Adipocyte (in vitro differentiated cells): ENCODE measurements at regions not wholly inside any gene's neighbourhood (a gene's known extent, or its start where the extent isn't known, plus 50 kb on each side); places are given as distances from the start of the nearest gene placed in this dataset.

Source experiments
- DNase-seq: peaks from one replicate; pipeline ENCODE4 v3.0.0-alpha.2; 2015; ENCODE audit warnings: low read depth
- H3K27me3 ChIP-seq: replicated peaks from 2 replicates; pipeline ENCODE4 v1.7.0; 2013; ENCODE audit warnings: mild to moderate bottlenecking, low read length, moderate library complexity; ENCODE audit not compliant: control insufficient read depth, insufficient read depth
- H3K36me3 ChIP-seq: 2 replicates; pipeline ENCODE4 v1.7.0; 2013; ENCODE audit warnings: low read length, mild to moderate bottlenecking, moderate library complexity; ENCODE audit not compliant: control insufficient read depth, insufficient read depth, severe bottlenecking
- H3K4me1 ChIP-seq: 2 replicates; pipeline ENCODE4 v1.7.0; 2013; ENCODE audit warnings: mild to moderate bottlenecking, low read length, moderate library complexity; ENCODE audit not compliant: control insufficient read depth, insufficient read depth
- H3K4me3 ChIP-seq: 2 replicates; pipeline ENCODE4 v1.7.0; 2013; ENCODE audit warnings: mild to moderate bottlenecking, low read length, moderate library complexity
- H3K9ac ChIP-seq: 2 replicates; pipeline ENCODE4 v1.7.0; 2013; ENCODE audit warnings: mild to moderate bottlenecking, low read length, moderate library complexity
- H3K9me3 ChIP-seq: 2 replicates; pipeline ENCODE4 v1.7.0; 2013; ENCODE audit warnings: mild to moderate bottlenecking, low read length, moderate library complexity; ENCODE audit not compliant: control insufficient read depth

GRCh38 chr5:39785410-39785809 lies 360.6 kb upstream of the DAB2 start:
- H3K4me1 ChIP-seq: peaks cover 11% of the 10 kb centered on the region
- no peaks in the 10 kb centered on the region for H3K36me3 ChIP-seq
- DNase-seq: no peak
- H3K4me3 ChIP-seq: no peak overlapping the region
- H3K9me3 ChIP-seq: no peaks in the 10 kb centered on the region
- H3K27me3 ChIP-seq: no peaks in the 10 kb centered on the region
- no peak overlapping the region for H3K9ac ChIP-seq

GRCh38 chr5:39783756-39784421 lies 359.1 kb upstream of the DAB2 start:
- no peaks in the 10 kb centered on the region for H3K27me3 ChIP-seq
- H3K4me3 ChIP-seq: no peak overlapping the region
- no peak for DNase-seq
- no peaks in the 10 kb centered on the region for H3K9me3 ChIP-seq
- H3K9ac ChIP-seq: no peak overlapping the region
- H3K36me3 ChIP-seq: no peaks in the 10 kb centered on the region
- H3K4me1 ChIP-seq: peaks cover 17% of the 10 kb centered on the region

- no peak overlapping the region for H3K4me3 ChIP-seq
- H3K36me3 ChIP-seq: no peaks in the 10 kb centered on the region
- DNase-seq: peak; percentile 60
- no peaks in the 10 kb centered on the region for H3K27me3 ChIP-seq
- no peaks in the 10 kb centered on the region for H3K9me3 ChIP-seq
- H3K9ac ChIP-seq: no peak overlapping the region
- peaks cover 27% of the 10 kb centered on the region for H3K4me1 ChIP-seq
These were observed 355.6 kb upstream of the DAB2 start for GRCh38 chr5:39780347-39780746.

GRCh38 chr5:39779831-39780230 lies 355.1 kb upstream of the DAB2 start:
- Histone ChIP-seq H3K4me3 (peak overlapping the region; percentile 46), H3K36me3 (no peaks in the 10 kb centered on the region), H3K4me1 (peaks cover 32% of the 10 kb centered on the region), H3K9me3 (no peaks in the 10 kb centered on the region), H3K9ac (no peak overlapping the region), H3K27me3 (no peaks in the 10 kb centered on the region)
- no peak for DNase-seq

- H3K9ac ChIP-seq: peak overlapping the region; percentile 61
- H3K4me1 ChIP-seq: peaks cover 26% of the 10 kb centered on the region
- peak; percentile 20 for DNase-seq
- H3K36me3 ChIP-seq: no peaks in the 10 kb centered on the region
- H3K9me3 ChIP-seq: no peaks in the 10 kb centered on the region
- H3K27me3 ChIP-seq: no peaks in the 10 kb centered on the region
- H3K4me3 ChIP-seq: peak overlapping the region; percentile 46
These were observed 351.1 kb upstream of the DAB2 start for GRCh38 chr5:39775797-39776365.

- H3K4me3 ChIP-seq: no peak overlapping the region
- H3K27me3 ChIP-seq: no peaks in the 10 kb centered on the region
- no peaks in the 10 kb centered on the region for H3K36me3 ChIP-seq
- DNase-seq: peak; percentile 89
- H3K9ac ChIP-seq: no peak overlapping the region
- H3K9me3 ChIP-seq: no peaks in the 10 kb centered on the region
- H3K4me1 ChIP-seq: peaks cover 22% of the 10 kb centered on the region
These were observed 350.5 kb upstream of the DAB2 start for GRCh38 chr5:39775086-39775796.

GRCh38 chr5:39774605-39775004 lies 349.8 kb upstream of the DAB2 start:
- Histone ChIP-seq H3K4me3 (no peak overlapping the region), H3K9me3 (no peaks in the 10 kb centered on the region), H3K27me3 (no peaks in the 10 kb centered on the region), H3K9ac (no peak overlapping the region), H3K36me3 (no peaks in the 10 kb centered on the region), H3K4me1 (peaks cover 18% of the 10 kb centered on the region)
- DNase-seq: no peak

- Histone ChIP-seq H3K9me3 (no peaks in the 10 kb centered on the region), H3K27me3 (no peaks in the 10 kb centered on the region), H3K36me3 (no peaks in the 10 kb centered on the region), H3K4me3 (no peak overlapping the region), H3K4me1 (peaks cover 18% of the 10 kb centered on the region), H3K9ac (no peak overlapping the region)
- no peak for DNase-seq
These were observed 347.5 kb upstream of the DAB2 start for GRCh38 chr5:39772307-39772706.

GRCh38 chr5:39767916-39768315 lies 343.1 kb upstream of the DAB2 start:
- Histone ChIP-seq H3K36me3 (no peaks in the 10 kb centered on the region), H3K27me3 (no peaks in the 10 kb centered on the region), H3K9me3 (no peaks in the 10 kb centered on the region), H3K9ac (no peak overlapping the region), H3K4me3 (no peak overlapping the region), H3K4me1 (peaks cover 12% of the 10 kb centered on the region)
- DNase-seq: no peak

- H3K27me3 ChIP-seq: no peaks in the 10 kb centered on the region
- peak overlapping the region; percentile 39 for H3K4me3 ChIP-seq
- H3K4me1 ChIP-seq: peaks cover 23% of the 10 kb centered on the region
- H3K36me3 ChIP-seq: no peaks in the 10 kb centered on the region
- peak; percentile 58 for DNase-seq
- H3K9ac ChIP-seq: no peak overlapping the region
- no peaks in the 10 kb centered on the region for H3K9me3 ChIP-seq
These were observed 340.6 kb upstream of the DAB2 start for GRCh38 chr5:39765366-39765765.

GRCh38 chr5:39762761-39763160 lies 338.0 kb upstream of the DAB2 start:
- Histone ChIP-seq H3K36me3 (no peaks in the 10 kb centered on the region), H3K9ac (no peak overlapping the region), H3K27me3 (no peaks in the 10 kb centered on the region), H3K4me3 (no peak overlapping the region), H3K4me1 (peaks cover 37% of the 10 kb centered on the region), H3K9me3 (no peaks in the 10 kb centered on the region)
- no peak for DNase-seq
